ENCODE measurements at regions not wholly inside any gene's neighbourhood (a gene's known extent, or its start where the extent isn't known, plus 50 kb on each side); places are given as distances from the start of the nearest gene placed in this dataset.

- Histone ChIP-seq H3K27ac (ENCODE audit: low read depth, low read length) (no peak overlapping the region), H3K4me1 (ENCODE audit: control insufficient read depth, insufficient read depth, low read length) (no peaks in the 10 kb centered on the region), H3K9me3 (ENCODE audit: control insufficient read depth, insufficient read depth, low read length) (no peaks in the 10 kb centered on the region), H3K36me3 (ENCODE audit: control insufficient read depth, insufficient read depth, low read length) (no peaks in the 10 kb centered on the region), H3K27me3 (ENCODE audit: control insufficient read depth, insufficient read depth, low read length) (no peaks in the 10 kb centered on the region), H3K9ac (ENCODE audit: low read depth, low read length) (no peak overlapping the region), H3K4me3 (ENCODE audit: low read depth, low read length) (no peak overlapping the region)
Observed at GRCh38 chr9:13467157-13467556, 187.7 kb upstream of the MPDZ start.

GRCh38 chr9:13461414-13461991 lies 182.0 kb upstream of the MPDZ start:
- H3K4me1 ChIP-seq (ENCODE audit: control insufficient read depth, insufficient read depth, low read length) = no peaks in the 10 kb centered on the region
- H3K9ac ChIP-seq (ENCODE audit: low read depth, low read length) = no peak overlapping the region
- H3K4me3 ChIP-seq (ENCODE audit: low read depth, low read length) = no peak overlapping the region
- H3K9me3 ChIP-seq (ENCODE audit: control insufficient read depth, insufficient read depth, low read length) = no peaks in the 10 kb centered on the region
- H3K27ac ChIP-seq (ENCODE audit: low read depth, low read length) = no peak overlapping the region
- H3K27me3 ChIP-seq (ENCODE audit: control insufficient read depth, insufficient read depth, low read length) = no peaks in the 10 kb centered on the region
- no peaks in the 10 kb centered on the region for H3K36me3 ChIP-seq (ENCODE audit: control insufficient read depth, insufficient read depth, low read length)

GRCh38 chr9:13459071-13459470 lies 179.6 kb upstream of the MPDZ start:
- H3K36me3 ChIP-seq (ENCODE audit: control insufficient read depth, insufficient read depth, low read length) = no peaks in the 10 kb centered on the region
- H3K9me3 ChIP-seq (ENCODE audit: control insufficient read depth, insufficient read depth, low read length) = no peaks in the 10 kb centered on the region
- no peak overlapping the region for H3K4me3 ChIP-seq (ENCODE audit: low read depth, low read length)
- no peak overlapping the region for H3K27ac ChIP-seq (ENCODE audit: low read depth, low read length)
- no peaks in the 10 kb centered on the region for H3K27me3 ChIP-seq (ENCODE audit: control insufficient read depth, insufficient read depth, low read length)
- no peak overlapping the region for H3K9ac ChIP-seq (ENCODE audit: low read depth, low read length)
- no peaks in the 10 kb centered on the region for H3K4me1 ChIP-seq (ENCODE audit: control insufficient read depth, insufficient read depth, low read length)

GRCh38 chr9:13457795-13458194 lies 178.3 kb upstream of the MPDZ start:
- Histone ChIP-seq H3K4me3 (ENCODE audit: low read depth, low read length) (no peak overlapping the region), H3K27ac (ENCODE audit: low read depth, low read length) (no peak overlapping the region), H3K27me3 (ENCODE audit: control insufficient read depth, insufficient read depth, low read length) (no peaks in the 10 kb centered on the region), H3K9ac (ENCODE audit: low read depth, low read length) (no peak overlapping the region), H3K36me3 (ENCODE audit: control insufficient read depth, insufficient read depth, low read length) (no peaks in the 10 kb centered on the region), H3K9me3 (ENCODE audit: control insufficient read depth, insufficient read depth, low read length) (no peaks in the 10 kb centered on the region), H3K4me1 (ENCODE audit: control insufficient read depth, insufficient read depth, low read length) (no peaks in the 10 kb centered on the region)

- H3K9ac ChIP-seq (ENCODE audit: low read depth, low read length) = no peak overlapping the region
- H3K36me3 ChIP-seq (ENCODE audit: control insufficient read depth, insufficient read depth, low read length) = no peaks in the 10 kb centered on the region
- H3K27me3 ChIP-seq (ENCODE audit: control insufficient read depth, insufficient read depth, low read length) = no peaks in the 10 kb centered on the region
- no peak overlapping the region for H3K27ac ChIP-seq (ENCODE audit: low read depth, low read length)
- H3K9me3 ChIP-seq (ENCODE audit: control insufficient read depth, insufficient read depth, low read length) = no peaks in the 10 kb centered on the region
- H3K4me1 ChIP-seq (ENCODE audit: control insufficient read depth, insufficient read depth, low read length) = peaks cover 8% of the 10 kb centered on the region; the same call in 1 of the 2 replicates
- no peak overlapping the region for H3K4me3 ChIP-seq (ENCODE audit: low read depth, low read length)
Observed at GRCh38 chr9:13450723-13451122, 171.2 kb upstream of the MPDZ start.

- H3K9ac ChIP-seq (ENCODE audit: low read depth, low read length) = no peak overlapping the region
- H3K36me3 ChIP-seq (ENCODE audit: control insufficient read depth, insufficient read depth, low read length) = no peaks in the 10 kb centered on the region
- peaks cover 15% of the 10 kb centered on the region; the same call in 1 of the 2 replicates for H3K4me1 ChIP-seq (ENCODE audit: control insufficient read depth, insufficient read depth, low read length)
- no peak overlapping the region for H3K27ac ChIP-seq (ENCODE audit: low read depth, low read length)
- H3K9me3 ChIP-seq (ENCODE audit: control insufficient read depth, insufficient read depth, low read length) = no peaks in the 10 kb centered on the region
- H3K27me3 ChIP-seq (ENCODE audit: control insufficient read depth, insufficient read depth, low read length) = no peaks in the 10 kb centered on the region
- H3K4me3 ChIP-seq (ENCODE audit: low read depth, low read length) = no peak overlapping the region
Observed at GRCh38 chr9:13448482-13448881, 169.0 kb upstream of the MPDZ start.

GRCh38 chr9:13447843-13448422 lies 168.4 kb upstream of the MPDZ start:
- Histone ChIP-seq H3K9ac (ENCODE audit: low read depth, low read length) (no peak overlapping the region), H3K9me3 (ENCODE audit: control insufficient read depth, insufficient read depth, low read length) (no peaks in the 10 kb centered on the region), H3K27ac (ENCODE audit: low read depth, low read length) (no peak overlapping the region), H3K4me1 (ENCODE audit: control insufficient read depth, insufficient read depth, low read length) (peaks cover 15% of the 10 kb centered on the region; the same call in 1 of the 2 replicates), H3K36me3 (ENCODE audit: control insufficient read depth, insufficient read depth, low read length) (no peaks in the 10 kb centered on the region), H3K4me3 (ENCODE audit: low read depth, low read length) (no peak overlapping the region), H3K27me3 (ENCODE audit: control insufficient read depth, insufficient read depth, low read length) (no peaks in the 10 kb centered on the region)

- Histone ChIP-seq H3K27me3 (ENCODE audit: control insufficient read depth, insufficient read depth, low read length) (no peaks in the 10 kb centered on the region), H3K9ac (ENCODE audit: low read depth, low read length) (no peak overlapping the region), H3K27ac (ENCODE audit: low read depth, low read length) (no peak overlapping the region), H3K36me3 (ENCODE audit: control insufficient read depth, insufficient read depth, low read length) (no peaks in the 10 kb centered on the region), H3K4me3 (ENCODE audit: low read depth, low read length) (no peak overlapping the region), H3K9me3 (ENCODE audit: control insufficient read depth, insufficient read depth, low read length) (no peaks in the 10 kb centered on the region), H3K4me1 (ENCODE audit: control insufficient read depth, insufficient read depth, low read length) (peaks cover 15% of the 10 kb centered on the region; the same call in 1 of the 2 replicates)
Observed at GRCh38 chr9:13446938-13447842, 167.7 kb upstream of the MPDZ start.

GRCh38 chr9:13446286-13446937 lies 166.9 kb upstream of the MPDZ start:
- no peak overlapping the region for H3K9ac ChIP-seq (ENCODE audit: low read depth, low read length)
- H3K27ac ChIP-seq (ENCODE audit: low read depth, low read length) = no peak overlapping the region
- no peaks in the 10 kb centered on the region for H3K36me3 ChIP-seq (ENCODE audit: control insufficient read depth, insufficient read depth, low read length)
- peaks cover 15% of the 10 kb centered on the region; the same call in 1 of the 2 replicates for H3K4me1 ChIP-seq (ENCODE audit: control insufficient read depth, insufficient read depth, low read length)
- H3K9me3 ChIP-seq (ENCODE audit: control insufficient read depth, insufficient read depth, low read length) = no peaks in the 10 kb centered on the region
- no peak overlapping the region for H3K4me3 ChIP-seq (ENCODE audit: low read depth, low read length)
- no peaks in the 10 kb centered on the region for H3K27me3 ChIP-seq (ENCODE audit: control insufficient read depth, insufficient read depth, low read length)

GRCh38 chr9:13445103-13445500 lies 165.6 kb upstream of the MPDZ start:
- H3K9ac ChIP-seq (ENCODE audit: low read depth, low read length) = no peak overlapping the region
- no peaks in the 10 kb centered on the region for H3K9me3 ChIP-seq (ENCODE audit: control insufficient read depth, insufficient read depth, low read length)
- H3K27me3 ChIP-seq (ENCODE audit: control insufficient read depth, insufficient read depth, low read length) = no peaks in the 10 kb centered on the region
- no peak overlapping the region for H3K27ac ChIP-seq (ENCODE audit: low read depth, low read length)
- no peaks in the 10 kb centered on the region for H3K36me3 ChIP-seq (ENCODE audit: control insufficient read depth, insufficient read depth, low read length)
- H3K4me3 ChIP-seq (ENCODE audit: low read depth, low read length) = no peak overlapping the region
- peaks cover 15% of the 10 kb centered on the region; the same call in 1 of the 2 replicates for H3K4me1 ChIP-seq (ENCODE audit: control insufficient read depth, insufficient read depth, low read length)

Data from HUES48 (cell line).